ENCODE measurements at regions not wholly inside any gene's neighbourhood (a gene's known extent, or its start where the extent isn't known, plus 50 kb on each side); places are given as distances from the start of the nearest gene placed in this dataset.
"Not testable (repeated sequence)": the region's sequence is repeated elsewhere in the genome, so short reads cannot be mapped to it uniquely, and the experiment has no call there.

DNA sequence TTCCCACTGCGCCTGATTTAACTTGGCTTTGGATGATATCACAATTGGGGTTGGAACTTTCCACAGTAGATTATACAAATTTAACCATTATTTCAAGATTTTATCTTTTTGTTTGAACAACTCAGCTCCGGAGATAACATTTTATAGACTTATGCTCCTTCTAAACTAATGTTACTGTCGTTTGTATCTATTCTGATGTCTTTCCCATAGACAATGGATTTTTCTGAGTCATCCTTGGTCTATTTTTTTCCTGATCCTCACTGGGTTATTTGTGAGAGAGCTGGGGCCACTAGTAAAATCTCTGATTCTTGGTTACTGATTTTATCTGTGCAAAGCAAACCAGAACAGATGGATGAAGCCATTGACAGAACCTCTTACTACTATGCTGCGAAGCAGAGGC lies 175.1 kb downstream of the SLC38A4 start:
- no peaks in the 10 kb centered on the region for H3K36me3 ChIP-seq (ENCODE audit: low read depth)
- H3K9me3 ChIP-seq (ENCODE audit: severe bottlenecking) = no peaks in the 10 kb centered on the region
- no peaks in the 10 kb centered on the region for H3K4me1 ChIP-seq (ENCODE audit: insufficient read depth, poor library complexity, severe bottlenecking)
- H3K27me3 ChIP-seq (ENCODE audit: insufficient read depth, poor library complexity, severe bottlenecking) = no peaks in the 10 kb centered on the region
- TF ChIP-seq, protein P1, sequence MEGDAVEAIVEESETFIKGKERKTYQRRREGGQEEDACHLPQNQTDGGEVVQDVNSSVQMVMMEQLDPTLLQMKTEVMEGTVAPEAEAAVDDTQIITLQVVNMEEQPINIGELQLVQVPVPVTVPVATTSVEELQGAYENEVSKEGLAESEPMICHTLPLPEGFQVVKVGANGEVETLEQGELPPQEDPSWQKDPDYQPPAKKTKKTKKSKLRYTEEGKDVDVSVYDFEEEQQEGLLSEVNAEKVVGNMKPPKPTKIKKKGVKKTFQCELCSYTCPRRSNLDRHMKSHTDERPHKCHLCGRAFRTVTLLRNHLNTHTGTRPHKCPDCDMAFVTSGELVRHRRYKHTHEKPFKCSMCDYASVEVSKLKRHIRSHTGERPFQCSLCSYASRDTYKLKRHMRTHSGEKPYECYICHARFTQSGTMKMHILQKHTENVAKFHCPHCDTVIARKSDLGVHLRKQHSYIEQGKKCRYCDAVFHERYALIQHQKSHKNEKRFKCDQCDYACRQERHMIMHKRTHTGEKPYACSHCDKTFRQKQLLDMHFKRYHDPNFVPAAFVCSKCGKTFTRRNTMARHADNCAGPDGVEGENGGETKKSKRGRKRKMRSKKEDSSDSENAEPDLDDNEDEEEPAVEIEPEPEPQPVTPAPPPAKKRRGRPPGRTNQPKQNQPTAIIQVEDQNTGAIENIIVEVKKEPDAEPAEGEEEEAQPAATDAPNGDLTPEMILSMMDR (IDR thresholded peaks at IDR 0.05; ENCODE audit: poor library complexity, severe bottlenecking) = no peak
- H3K27ac ChIP-seq (ENCODE audit: poor library complexity, severe bottlenecking) = no peak overlapping the region
- no peak overlapping the region for H3K4me3 ChIP-seq (ENCODE audit: severe bottlenecking)
- ATAC-seq (ENCODE audit: low read depth) (no peak), DNase-seq (ENCODE audit: low spot score) (no peak)

DNA sequence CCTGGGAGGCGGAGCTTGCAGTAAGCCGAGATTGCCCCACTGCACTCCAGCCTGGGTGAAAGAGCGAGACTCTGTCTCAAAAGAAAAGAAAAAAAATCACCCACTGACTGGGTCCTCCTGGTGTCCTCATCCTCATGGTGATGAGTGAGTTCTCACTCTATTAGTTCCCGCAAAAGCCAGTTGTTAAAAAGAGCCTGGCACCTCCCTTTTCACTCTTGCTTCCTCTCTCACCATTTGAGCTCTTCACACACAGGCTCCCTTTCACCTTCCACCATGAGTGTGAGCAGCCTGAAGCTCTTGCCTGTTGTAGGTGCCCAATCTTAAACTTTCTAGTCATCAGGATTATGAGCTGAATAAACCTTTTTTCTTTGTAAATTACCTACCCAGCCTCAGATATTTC lies 176.4 kb downstream of the SLC38A4 start:
- no peaks in the 10 kb centered on the region for H3K36me3 ChIP-seq (ENCODE audit: low read depth)
- DNase-seq (ENCODE audit: low spot score) (no peak), ATAC-seq (ENCODE audit: low read depth) (no peak)
- no peaks in the 10 kb centered on the region for H3K9me3 ChIP-seq (ENCODE audit: severe bottlenecking)
- H3K4me3 ChIP-seq (ENCODE audit: severe bottlenecking) = no peak overlapping the region
- H3K4me1 ChIP-seq (ENCODE audit: insufficient read depth, poor library complexity, severe bottlenecking) = no peaks in the 10 kb centered on the region
- TF ChIP-seq, protein P1 (IDR thresholded peaks at IDR 0.05; ENCODE audit: poor library complexity, severe bottlenecking) = no peak
- H3K27ac ChIP-seq (ENCODE audit: poor library complexity, severe bottlenecking) = no peak overlapping the region
- H3K27me3 ChIP-seq (ENCODE audit: insufficient read depth, poor library complexity, severe bottlenecking) = no peaks in the 10 kb centered on the region

DNA sequence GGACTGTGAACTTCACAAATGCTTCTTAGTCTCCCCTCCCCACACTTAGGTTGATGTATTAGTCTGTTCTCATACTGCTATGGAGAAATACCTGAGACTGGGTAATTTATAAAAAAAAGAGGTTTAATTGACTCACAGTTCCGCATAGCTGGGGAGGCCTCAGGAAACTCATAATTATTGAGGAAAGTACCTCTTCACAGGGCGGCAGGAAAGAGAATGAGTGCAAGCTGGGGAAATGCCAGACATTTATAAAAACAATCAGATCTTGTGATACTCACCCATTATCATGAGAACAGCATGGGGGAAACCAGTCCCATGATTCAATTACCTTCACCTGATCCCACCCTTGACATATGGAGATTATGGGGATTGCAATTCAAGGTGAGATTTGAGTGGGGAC lies 178.8 kb downstream of the SLC38A4 start:
- H3K4me3 ChIP-seq (ENCODE audit: severe bottlenecking) = no peak overlapping the region
- no peak overlapping the region for H3K27ac ChIP-seq (ENCODE audit: poor library complexity, severe bottlenecking)
- H3K9me3 ChIP-seq (ENCODE audit: severe bottlenecking) = no peaks in the 10 kb centered on the region
- TF ChIP-seq, protein P1 (IDR thresholded peaks at IDR 0.05; ENCODE audit: poor library complexity, severe bottlenecking) = no peak
- DNase-seq (ENCODE audit: low spot score) = no peak
- no peaks in the 10 kb centered on the region for H3K4me1 ChIP-seq (ENCODE audit: insufficient read depth, poor library complexity, severe bottlenecking)
- ATAC-seq (ENCODE audit: low read depth) = no peak
- H3K36me3 ChIP-seq (ENCODE audit: low read depth) = no peaks in the 10 kb centered on the region
- no peaks in the 10 kb centered on the region for H3K27me3 ChIP-seq (ENCODE audit: insufficient read depth, poor library complexity, severe bottlenecking)

DNA sequence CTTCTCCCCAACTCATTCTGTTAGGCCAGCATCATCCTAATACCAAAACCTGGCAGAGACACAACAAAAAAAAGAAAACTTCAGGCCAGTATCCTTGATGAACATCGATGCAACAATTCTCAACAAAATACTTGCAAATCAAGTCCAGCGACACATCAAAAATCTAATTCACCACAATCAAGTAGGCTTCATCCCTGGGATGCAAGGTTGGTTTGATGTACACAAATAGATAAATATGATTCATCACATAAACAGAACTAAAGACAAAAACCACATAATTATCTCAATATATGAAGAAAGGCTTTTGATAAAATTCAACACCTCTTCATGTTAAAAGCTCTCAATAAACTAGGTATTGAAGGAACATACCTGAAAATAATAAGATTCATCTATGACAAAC lies 184.1 kb downstream of the SLC38A4 start:
- H3K27me3 ChIP-seq (ENCODE audit: insufficient read depth, poor library complexity, severe bottlenecking); H3K36me3 ChIP-seq (ENCODE audit: low read depth); H3K27ac ChIP-seq (ENCODE audit: poor library complexity, severe bottlenecking); H3K4me3 ChIP-seq (ENCODE audit: severe bottlenecking); DNase-seq (ENCODE audit: low spot score); ATAC-seq (ENCODE audit: low read depth); H3K9me3 ChIP-seq (ENCODE audit: severe bottlenecking); H3K4me1 ChIP-seq (ENCODE audit: insufficient read depth, poor library complexity, severe bottlenecking): not testable (repeated sequence)

DNA sequence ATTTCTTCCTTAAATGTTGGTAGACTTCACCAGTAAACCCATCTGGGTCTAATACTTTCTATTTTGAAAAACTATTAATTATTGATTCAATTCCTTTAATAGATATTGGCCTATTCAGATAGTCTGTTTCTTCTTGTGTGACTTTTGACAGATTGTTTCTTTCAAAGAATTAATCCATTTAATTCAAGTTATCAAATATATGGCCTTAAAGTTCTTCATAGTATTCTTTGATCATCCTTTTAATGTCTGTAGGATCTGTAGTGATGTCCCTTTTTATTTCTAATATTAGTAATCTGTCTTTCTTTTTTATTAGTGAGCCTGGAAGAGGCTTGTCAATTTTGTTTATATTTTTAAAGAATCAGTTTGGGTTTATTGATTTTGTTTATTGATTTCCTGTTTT lies 190.0 kb downstream of the SLC38A4 start:
- TF ChIP-seq, protein P1 (IDR thresholded peaks at IDR 0.05; ENCODE audit: poor library complexity, severe bottlenecking) = no peak
- Histone ChIP-seq H3K9me3 (ENCODE audit: severe bottlenecking) (peaks cover 2% of the 10 kb centered on the region), H3K27me3 (ENCODE audit: insufficient read depth, poor library complexity, severe bottlenecking) (no peaks in the 10 kb centered on the region), H3K36me3 (ENCODE audit: low read depth) (no peaks in the 10 kb centered on the region), H3K4me1 (ENCODE audit: insufficient read depth, poor library complexity, severe bottlenecking) (no peaks in the 10 kb centered on the region), H3K4me3 (ENCODE audit: severe bottlenecking) (no peak overlapping the region), H3K27ac (ENCODE audit: poor library complexity, severe bottlenecking) (no peak overlapping the region)
- ATAC-seq (ENCODE audit: low read depth) = no peak
- DNase-seq (ENCODE audit: low spot score) = no peak

Data from RWPE2 (cell line).